PC-3 (cell line): ENCODE measurements at regions not wholly inside any gene's neighbourhood (a gene's known extent, or its start where the extent isn't known, plus 50 kb on each side); places are given as distances from the start of the nearest gene placed in this dataset.

Experiments
- ATAC-seq: fragments of 200-7000 bp; cut with Tn5 transposase; 2 replicates; pipeline ENCODE4 v1.9.1; 2020; ENCODE audit warnings: mild to moderate bottlenecking, moderate library complexity
- BruUV-seq: library from RNA; stranded (reverse); fragments of 400-500 nt; replicated peaks from 2 replicates; lab custom pipeline; 2021; lab: Mats Ljungman, UMichigan
- CTCF ChIA-PET: fragments of 300-600 bp; sonication (Branson Sonifier 250); formaldehyde crosslinking; loops from one replicate; lab custom pipeline; 2022; ENCODE audit warnings: antibody characterized with exemption; lab: Charles Lee
- POLR2A ChIA-PET: fragments of 300-600 bp; sonication (Branson Sonifier 250); formaldehyde crosslinking; loops from one replicate; lab custom pipeline; 2022; ENCODE audit warnings: antibody characterized with exemption; ENCODE audit not compliant: unreplicated experiment; lab: Charles Lee
- DNase-seq: peaks from one replicate; pipeline ENCODE4 v3.0.0-alpha.2; 2015
- H2AFZ ChIP-seq: fragments of 300-600 bp; sonication (generic); 2 replicates; pipeline ENCODE4 v1.6.0; 2016; ENCODE audit warnings: antibody characterized with exemption, low read length
- H3F3A ChIP-seq: fragments of 300-600 bp; sonication (generic); one replicate; pipeline ENCODE4 v1.6.0; 2017; ENCODE audit warnings: antibody characterized with exemption, low read length, control low read depth, mild to moderate bottlenecking; ENCODE audit not compliant: unreplicated experiment
- H3K27ac ChIP-seq: fragments of 300-600 bp; sonication (generic); 2 replicates; pipeline ENCODE4 v1.5.1; 2016; ENCODE audit warnings: mild to moderate bottlenecking, low read length
- H3K27me3 ChIP-seq: fragments of 300-600 bp; sonication (generic); 2 replicates; pipeline ENCODE4 v1.6.1; 2016; ENCODE audit warnings: low read length, mixed read lengths
- H3K36me3 ChIP-seq: fragments of 300-600 bp; sonication (generic); 2 replicates; pipeline ENCODE4 v1.6.1; 2016; ENCODE audit warnings: low read depth, mixed run types, low read length, mixed read lengths
- H3K4me1 ChIP-seq: fragments of 300-600 bp; sonication (generic); 2 replicates; pipeline ENCODE4 v1.5.1; 2016; ENCODE audit warnings: low read length; ENCODE audit not compliant: insufficient read depth
- H3K4me2 ChIP-seq: fragments of 300-600 bp; sonication (generic); 2 replicates; pipeline ENCODE4 v1.6.0; 2016; ENCODE audit warnings: low read length
- H3K4me3 ChIP-seq: fragments of 300-600 bp; sonication (generic); 2 replicates; pipeline ENCODE4 v1.5.1; 2016; ENCODE audit warnings: mild to moderate bottlenecking, low read length, mixed read lengths
- H3K79me2 ChIP-seq: fragments of 300-600 bp; sonication (generic); 2 replicates; pipeline ENCODE4 v1.6.1; 2017; ENCODE audit warnings: low read length, mixed read lengths
- H3K9ac ChIP-seq: fragments of 300-600 bp; sonication (generic); 2 replicates; pipeline ENCODE4 v1.6.0; 2016; ENCODE audit warnings: mild to moderate bottlenecking, low read length
- H3K9me2 ChIP-seq: fragments of 300-600 bp; sonication (generic); replicated peaks from 2 replicates; pipeline ENCODE4 v1.6.1; 2016; ENCODE audit warnings: mixed run types, low read length, mixed read lengths
- H3K9me3 ChIP-seq: fragments of 300-600 bp; sonication (generic); 2 replicates; pipeline ENCODE4 v1.6.1; 2016; ENCODE audit warnings: low read length, mixed read lengths
- H4K20me1 ChIP-seq: fragments of 300-600 bp; sonication (generic); 2 replicates; pipeline ENCODE4 v1.6.1; 2016; ENCODE audit warnings: low read length, mixed read lengths
- EZH2 ChIP-seq: fragments of 300-600 bp; sonication (generic); IDR thresholded peaks from one replicate; pipeline ENCODE4 v1.6.1; 2017; ENCODE audit warnings: antibody characterized with exemption, mild to moderate bottlenecking, low read length; ENCODE audit not compliant: unreplicated experiment
- EZH2phosphoT487 ChIP-seq: fragments of 300-600 bp; sonication (generic); IDR thresholded peaks from 2 replicates; pipeline ENCODE4 v1.6.1; 2018; ENCODE audit warnings: mild to moderate bottlenecking, antibody characterized with exemption, low read length, borderline replicate concordance
- intact Hi-C: fragments of 100-400 bp; cut with micrococcal nuclease; formaldehyde crosslinking; loops from 2 replicates; pipeline ENCODE4 v1.9.0; 2023
- TF ChIP-seq, protein P1 (sequence below): fragments of 300-600 bp; sonication (generic); conservative IDR thresholded peaks from 2 replicates; pipeline ENCODE4 v1.5.1; 2017; ENCODE audit warnings: antibody characterized with exemption, low read depth, mild to moderate bottlenecking, low read length

DNA sequence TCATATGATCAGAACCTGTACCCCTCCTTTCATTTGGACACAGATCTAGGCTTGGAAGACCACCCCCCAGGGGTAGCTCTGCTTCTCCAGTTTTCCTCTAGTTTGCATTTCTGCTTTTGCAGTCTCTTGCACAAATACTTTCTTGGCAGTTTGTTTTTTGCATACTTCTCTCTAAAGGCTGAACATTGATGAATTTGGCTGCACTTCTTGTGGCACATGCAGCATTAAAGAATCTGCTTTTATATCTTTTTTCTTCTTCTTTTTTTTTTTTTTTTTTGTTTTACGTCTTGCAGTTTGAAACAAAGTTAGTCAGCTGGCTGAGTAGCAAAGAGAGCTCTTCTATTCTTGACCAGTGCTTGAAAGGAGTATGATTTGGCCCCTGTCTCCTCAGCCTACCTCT lies 273.0 kb downstream of the GLUD2 start:
- no peaks in the 10 kb centered on the region for H3K9me2 ChIP-seq
- no peaks in the 10 kb centered on the region for H3F3A ChIP-seq
- H3K36me3 ChIP-seq, result no peaks in the 10 kb centered on the region
- H2AFZ ChIP-seq, result no peak overlapping the region
- intact Hi-C loops, result loop anchor here (5.0 kb wide), 1 partner anchor 257 kb away; no protein-coding TSS in a partner anchor
- no peak overlapping the region for H3K9ac ChIP-seq
- no peak overlapping the region for H3K27ac ChIP-seq
- TF ChIP-seq EZH2, result no peak
- TF ChIP-seq EZH2phosphoT487, result no peak
- TF ChIP-seq, protein P1, sequence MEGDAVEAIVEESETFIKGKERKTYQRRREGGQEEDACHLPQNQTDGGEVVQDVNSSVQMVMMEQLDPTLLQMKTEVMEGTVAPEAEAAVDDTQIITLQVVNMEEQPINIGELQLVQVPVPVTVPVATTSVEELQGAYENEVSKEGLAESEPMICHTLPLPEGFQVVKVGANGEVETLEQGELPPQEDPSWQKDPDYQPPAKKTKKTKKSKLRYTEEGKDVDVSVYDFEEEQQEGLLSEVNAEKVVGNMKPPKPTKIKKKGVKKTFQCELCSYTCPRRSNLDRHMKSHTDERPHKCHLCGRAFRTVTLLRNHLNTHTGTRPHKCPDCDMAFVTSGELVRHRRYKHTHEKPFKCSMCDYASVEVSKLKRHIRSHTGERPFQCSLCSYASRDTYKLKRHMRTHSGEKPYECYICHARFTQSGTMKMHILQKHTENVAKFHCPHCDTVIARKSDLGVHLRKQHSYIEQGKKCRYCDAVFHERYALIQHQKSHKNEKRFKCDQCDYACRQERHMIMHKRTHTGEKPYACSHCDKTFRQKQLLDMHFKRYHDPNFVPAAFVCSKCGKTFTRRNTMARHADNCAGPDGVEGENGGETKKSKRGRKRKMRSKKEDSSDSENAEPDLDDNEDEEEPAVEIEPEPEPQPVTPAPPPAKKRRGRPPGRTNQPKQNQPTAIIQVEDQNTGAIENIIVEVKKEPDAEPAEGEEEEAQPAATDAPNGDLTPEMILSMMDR, result no peak
- CTCF ChIA-PET, result no interaction called here
- no peaks in the 10 kb centered on the region for H3K4me1 ChIP-seq
- no peak overlapping the region for H3K4me2 ChIP-seq
- no peak overlapping the region for H3K4me3 ChIP-seq
- H3K27me3 ChIP-seq, result no peaks in the 10 kb centered on the region
- no peaks in the 10 kb centered on the region for H3K9me3 ChIP-seq
- no peaks in the 10 kb centered on the region for H3K79me2 ChIP-seq
- DNase-seq (no peak), ATAC-seq (no peak)
- H4K20me1 ChIP-seq, result no peaks in the 10 kb centered on the region
- no TSS peak for BruUV-seq
- POLR2A ChIA-PET, result no interaction called here

DNA sequence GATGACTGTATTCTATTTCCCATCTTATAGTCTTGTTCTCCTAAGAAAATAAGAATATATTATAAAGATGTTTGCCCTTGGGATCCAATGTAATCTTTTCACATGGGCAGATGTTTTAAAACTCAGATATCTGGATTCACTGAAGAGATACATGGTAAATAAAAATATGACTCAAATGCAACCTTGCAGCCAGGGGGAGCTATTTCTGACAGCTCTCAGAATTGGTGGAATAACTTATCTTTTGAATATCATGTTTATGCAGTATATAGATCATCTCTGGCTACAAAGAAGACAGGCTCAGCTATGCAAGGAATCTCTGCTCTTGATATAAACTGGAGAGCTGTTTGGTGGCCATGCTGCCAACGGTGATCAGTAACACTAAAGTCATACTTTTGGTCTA lies 274.7 kb downstream of the GLUD2 start:
- Histone ChIP-seq H3K79me2 (no peaks in the 10 kb centered on the region), H3K27me3 (no peaks in the 10 kb centered on the region), H4K20me1 (no peaks in the 10 kb centered on the region), H3K4me3 (no peak overlapping the region), H3K9me3 (no peaks in the 10 kb centered on the region), H3F3A (no peaks in the 10 kb centered on the region), H3K9ac (no peak overlapping the region), H3K27ac (no peak overlapping the region), H2AFZ (no peak overlapping the region), H3K9me2 (no peaks in the 10 kb centered on the region), H3K36me3 (no peaks in the 10 kb centered on the region), H3K4me1 (no peaks in the 10 kb centered on the region), H3K4me2 (no peak overlapping the region)
- DNase-seq, result peak; percentile 46
- no peak for ATAC-seq
- ChIA-PET CTCF (interaction anchor here (0.5 kb wide), 1 partner anchor 78 kb away, joined by 4 read pairs; no protein-coding TSS in a partner anchor), POLR2A (no interaction called here)
- intact Hi-C loops, result loop anchor here (5.0 kb wide), 1 partner anchor 255 kb away; no protein-coding TSS in a partner anchor
- TF ChIP-seq, protein P1, result peak; percentile 66
- TF ChIP-seq EZH2, result no peak
- no TSS peak for BruUV-seq

DNA sequence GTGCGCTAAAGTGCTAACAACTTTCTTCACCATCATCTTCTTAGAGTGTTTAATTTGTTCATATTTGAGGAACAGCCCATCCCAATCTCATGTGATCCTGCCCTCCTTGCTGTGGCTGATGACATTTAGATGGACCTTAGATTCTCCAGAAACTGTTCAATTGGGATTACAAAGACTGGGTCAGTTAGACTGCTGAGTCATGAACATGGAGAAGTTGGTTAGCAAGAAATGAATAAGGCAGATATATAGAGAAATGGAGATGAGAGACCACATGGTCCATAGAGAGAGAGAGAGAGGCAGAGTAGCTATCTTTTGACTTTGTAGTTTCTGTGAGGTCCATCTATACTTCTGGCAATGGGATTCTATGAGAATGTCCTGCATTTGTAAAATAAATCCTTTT lies 275.9 kb downstream of the GLUD2 start:
- H4K20me1 ChIP-seq, result no peaks in the 10 kb centered on the region
- CTCF ChIA-PET, result no interaction called here
- H3K27me3 ChIP-seq, result no peaks in the 10 kb centered on the region
- no TSS peak for BruUV-seq
- no peaks in the 10 kb centered on the region for H3K9me2 ChIP-seq
- no peak for DNase-seq
- no peak overlapping the region for H2AFZ ChIP-seq
- H3F3A ChIP-seq, result no peaks in the 10 kb centered on the region
- no peak overlapping the region for H3K4me3 ChIP-seq
- POLR2A ChIA-PET, result no interaction called here
- H3K4me2 ChIP-seq, result no peak overlapping the region
- H3K36me3 ChIP-seq, result no peaks in the 10 kb centered on the region
- ATAC-seq, result no peak
- H3K4me1 ChIP-seq, result no peaks in the 10 kb centered on the region
- H3K9me3 ChIP-seq, result no peaks in the 10 kb centered on the region
- no peak overlapping the region for H3K9ac ChIP-seq
- H3K79me2 ChIP-seq, result no peaks in the 10 kb centered on the region
- TF ChIP-seq, protein P1, result no peak
- TF ChIP-seq EZH2phosphoT487 (no peak), EZH2 (no peak)
- H3K27ac ChIP-seq, result no peak overlapping the region
- intact Hi-C loops, result loop anchor here (5.0 kb wide), 1 partner anchor 254 kb away; no protein-coding TSS in a partner anchor
